Skeletal muscle tissue (tissue), 3 donors: ENCODE measurements at regions not wholly inside any gene's neighbourhood (a gene's known extent, or its start where the extent isn't known, plus 50 kb on each side); places are given as distances from the start of the nearest gene placed in this dataset.
A peak's percentile ranks its signal among the peaks of the same experiment; 100 is the strongest.

ENCODE experiments used
- H3K27ac ChIP-seq: one replicate; pipeline ENCODE4 v1.7.0; 2013; ENCODE audit warnings: mild to moderate bottlenecking, low read depth, low read length, inconsistent platforms
- H3K27me3 ChIP-seq, 3 donors: one replicate each; pipeline ENCODE4 v1.7.0; 2013; ENCODE audit warnings: low read length in 3 of 3; ENCODE audit not compliant: control insufficient read depth in 3 of 3, insufficient read depth in 3 of 3
- H3K36me3 ChIP-seq, 3 donors: one replicate each; pipeline ENCODE4 v1.7.0; 2013; ENCODE audit warnings: low read length in 3 of 3; ENCODE audit not compliant: control insufficient read depth in 3 of 3, insufficient read depth in 3 of 3
- H3K4me1 ChIP-seq, 3 donors: one replicate each; pipeline ENCODE4 v1.7.0; 2013; ENCODE audit warnings: low read length in 3 of 3, mild to moderate bottlenecking in 3 of 3; ENCODE audit not compliant: control insufficient read depth in 3 of 3, insufficient read depth in 3 of 3
- H3K4me3 ChIP-seq, 3 donors: one replicate each; pipeline ENCODE4 v1.7.0; 2013; ENCODE audit warnings: low read length in 3 of 3
- H3K9ac ChIP-seq, 3 donors: one replicate each; pipeline ENCODE4 v1.7.0; 2013; ENCODE audit warnings: low read length in 3 of 3, mild to moderate bottlenecking in 3 of 3, moderate library complexity in 2 of 3, low read depth in 1 of 3
- H3K9me3 ChIP-seq, 3 donors: one replicate each; pipeline ENCODE4 v1.7.0; 2013; ENCODE audit warnings: low read length in 3 of 3; ENCODE audit not compliant: control insufficient read depth in 3 of 3
- donor health status: Osteomylitis.

- Histone ChIP-seq H3K36me3 (no peaks in the 10 kb centered on the region), H3K27me3 (no peaks in the 10 kb centered on the region), H3K4me1 (peaks cover 5 to 20% (median 12%) of the 10 kb centered on the region in 3 donors), H3K9ac (no peak overlapping the region), H3K4me3 (peak overlapping the region in 1 of 3 donors; percentile 2), H3K27ac (no peak overlapping the region), H3K9me3 (no peaks in the 10 kb centered on the region)
These were observed 463.3 kb upstream of the DMAC1 start for GRCh38 chr9:8262625-8263622.

GRCh38 chr9:8261737-8262136 lies 462.2 kb upstream of the DMAC1 start:
- H3K27me3 ChIP-seq, result no peaks in the 10 kb centered on the region
- peaks cover 5 to 20% (median 12%) of the 10 kb centered on the region in 3 donors for H3K4me1 ChIP-seq
- no peak overlapping the region for H3K27ac ChIP-seq
- H3K4me3 ChIP-seq, result no peak overlapping the region
- no peaks in the 10 kb centered on the region for H3K36me3 ChIP-seq
- H3K9me3 ChIP-seq, result no peaks in the 10 kb centered on the region
- peak overlapping the region in 1 of 3 donors; percentile 23 for H3K9ac ChIP-seq

- H3K4me1 ChIP-seq, result peaks cover 5 to 15% (median 12%) of the 10 kb centered on the region in 3 donors
- no peaks in the 10 kb centered on the region for H3K27me3 ChIP-seq
- no peaks in the 10 kb centered on the region for H3K36me3 ChIP-seq
- no peak overlapping the region for H3K9ac ChIP-seq
- no peak overlapping the region for H3K4me3 ChIP-seq
- no peaks in the 10 kb centered on the region for H3K9me3 ChIP-seq
- no peak overlapping the region for H3K27ac ChIP-seq
These were observed 459.4 kb upstream of the DMAC1 start for GRCh38 chr9:8259028-8259427.

- Histone ChIP-seq H3K9ac (no peak overlapping the region), H3K4me3 (no peak overlapping the region), H3K9me3 (no peaks in the 10 kb centered on the region), H3K4me1 (peaks cover 0 to 2% (median under 1%) of the 10 kb centered on the region in 3 donors), H3K27ac (no peak overlapping the region), H3K27me3 (no peaks in the 10 kb centered on the region), H3K36me3 (no peaks in the 10 kb centered on the region)
These were observed 457.3 kb upstream of the DMAC1 start for GRCh38 chr9:8256880-8257279.

- no peak overlapping the region for H3K4me3 ChIP-seq
- H3K27me3 ChIP-seq, result no peaks in the 10 kb centered on the region
- no peaks in the 10 kb centered on the region for H3K36me3 ChIP-seq
- H3K4me1 ChIP-seq, result no peaks in the 10 kb centered on the region
- H3K9ac ChIP-seq, result no peak overlapping the region
- H3K27ac ChIP-seq, result no peak overlapping the region
- H3K9me3 ChIP-seq, result no peaks in the 10 kb centered on the region
These were observed 456.3 kb upstream of the DMAC1 start for GRCh38 chr9:8255850-8256249.

GRCh38 chr9:8254541-8254940 lies 455.0 kb upstream of the DMAC1 start:
- Histone ChIP-seq H3K27me3 (no peaks in the 10 kb centered on the region), H3K9me3 (no peaks in the 10 kb centered on the region), H3K36me3 (no peaks in the 10 kb centered on the region), H3K4me1 (no peaks in the 10 kb centered on the region), H3K27ac (no peak overlapping the region), H3K9ac (no peak overlapping the region), H3K4me3 (no peak overlapping the region)

- no peaks in the 10 kb centered on the region for H3K4me1 ChIP-seq
- no peak overlapping the region for H3K27ac ChIP-seq
These were observed 452.9 kb upstream of the DMAC1 start for GRCh38 chr9:8252445-8252844.

DNA sequence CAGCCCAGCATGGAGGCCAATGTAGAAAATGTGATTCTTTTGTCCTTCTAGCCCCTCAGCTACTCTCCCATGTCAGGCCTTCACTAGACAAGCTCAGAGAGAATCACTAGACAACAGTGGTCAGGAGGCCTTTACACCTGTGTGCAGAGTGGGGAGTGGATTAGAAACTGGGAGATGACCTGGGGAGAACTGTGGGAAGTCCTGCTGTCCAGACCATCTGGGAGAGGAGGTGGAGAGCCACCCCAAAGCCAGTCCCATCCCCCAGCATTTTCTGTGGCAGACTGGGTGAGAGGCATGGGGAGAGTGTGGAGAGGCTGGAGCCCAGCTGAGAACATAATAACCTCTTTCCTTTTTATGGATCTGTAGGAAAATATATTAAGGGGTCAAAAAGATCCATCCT lies 452.0 kb upstream of the DMAC1 start:
- Histone ChIP-seq H3K36me3 (no peaks in the 10 kb centered on the region), H3K9ac (no peak overlapping the region), H3K4me3 (no peak overlapping the region), H3K27ac (no peak overlapping the region), H3K9me3 (no peaks in the 10 kb centered on the region), H3K4me1 (no peaks in the 10 kb centered on the region), H3K27me3 (no peaks in the 10 kb centered on the region)

More at GRCh38 chr9:8252445-8252844, 452.9 kb upstream of the DMAC1 start:
- Histone ChIP-seq H3K36me3 (no peaks in the 10 kb centered on the region), H3K4me3 (no peak overlapping the region), H3K9ac (no peak overlapping the region), H3K27me3 (no peaks in the 10 kb centered on the region), H3K9me3 (no peaks in the 10 kb centered on the region)

DNA sequence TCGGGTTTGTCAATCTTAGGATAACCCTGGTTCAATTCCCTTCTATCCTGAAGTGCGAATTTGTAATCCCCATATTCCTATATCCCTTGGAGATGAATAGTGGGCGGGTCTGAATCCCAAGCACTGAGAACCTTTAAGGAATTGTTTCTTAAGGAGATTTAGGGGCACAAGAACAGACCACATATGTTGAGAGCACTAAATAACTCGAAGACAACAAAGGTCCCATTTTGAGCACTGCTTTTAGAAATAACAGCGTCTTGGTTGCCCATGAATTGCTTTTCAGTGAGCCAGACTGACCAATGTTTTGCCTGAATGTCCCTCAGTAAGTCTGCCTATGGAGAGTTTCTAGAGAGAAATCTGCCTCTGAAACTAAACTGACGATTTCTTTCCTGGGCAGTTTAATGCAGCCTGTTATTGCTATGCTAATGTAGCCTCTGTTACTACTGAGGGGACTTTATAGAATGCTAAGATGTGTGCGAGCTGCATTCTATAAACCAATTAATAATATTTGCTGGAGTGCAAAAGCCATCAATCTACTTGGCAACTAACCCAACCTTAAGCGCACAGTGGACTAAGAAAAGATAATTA lies 445.0 kb upstream of the DMAC1 start:
- no peaks in the 10 kb centered on the region for H3K9me3 ChIP-seq
- H3K4me3 ChIP-seq, result no peak overlapping the region
- H3K27me3 ChIP-seq, result no peaks in the 10 kb centered on the region
- no peak overlapping the region for H3K27ac ChIP-seq
- H3K4me1 ChIP-seq, result no peaks in the 10 kb centered on the region
- no peaks in the 10 kb centered on the region for H3K36me3 ChIP-seq
- H3K9ac ChIP-seq, result no peak overlapping the region

DNA sequence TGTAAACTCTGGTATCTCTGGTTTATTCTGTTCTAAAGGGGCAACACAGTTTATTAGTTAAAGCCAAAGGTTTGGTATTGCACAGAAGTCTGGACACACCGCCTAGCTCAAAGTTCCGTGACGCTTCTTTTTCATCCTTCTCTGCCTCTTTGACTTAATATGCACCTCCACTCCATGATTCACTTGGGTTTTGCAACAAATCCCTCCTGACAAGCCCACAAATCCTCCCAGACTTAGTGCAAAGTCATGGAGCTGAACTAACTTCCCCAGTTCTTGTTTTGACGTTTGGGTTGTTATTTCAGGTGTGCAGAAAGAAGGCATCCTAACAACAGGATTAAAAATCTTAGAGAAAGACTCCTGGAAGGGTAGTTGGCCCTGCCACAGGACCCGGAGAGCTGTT lies 441.6 kb upstream of the DMAC1 start:
- H3K4me3 ChIP-seq, result no peak overlapping the region
- no peaks in the 10 kb centered on the region for H3K9me3 ChIP-seq
- no peaks in the 10 kb centered on the region for H3K4me1 ChIP-seq
- no peaks in the 10 kb centered on the region for H3K36me3 ChIP-seq
- no peaks in the 10 kb centered on the region for H3K27me3 ChIP-seq
- H3K27ac ChIP-seq, result no peak overlapping the region
- no peak overlapping the region for H3K9ac ChIP-seq
